ENCODE measurements at regions not wholly inside any gene's neighbourhood (a gene's known extent, or its start where the extent isn't known, plus 50 kb on each side); places are given as distances from the start of the nearest gene placed in this dataset.
"Not testable (repeated sequence)": the region's sequence is repeated elsewhere in the genome, so short reads cannot be mapped to it uniquely, and the experiment has no call there.

- H2AFZ ChIP-seq (ENCODE audit: low read length, unreplicated experiment), result peak overlapping the region; percentile 7
- H3K4me1 ChIP-seq (ENCODE audit: control insufficient read depth, insufficient read depth, low read length, unreplicated experiment), result peaks cover 29% of the 10 kb centered on the region
- H3K36me3 ChIP-seq (ENCODE audit: insufficient read depth, low read length), result no peaks in the 10 kb centered on the region
- H3K79me2 ChIP-seq (ENCODE audit: control insufficient read depth, insufficient read depth, low read length, unreplicated experiment), result no peaks in the 10 kb centered on the region
- H3K27me3 ChIP-seq (ENCODE audit: insufficient read depth, low read length), result no peaks in the 10 kb centered on the region
- no peak overlapping the region for H3K27ac ChIP-seq (ENCODE audit: low read depth, low read length)
- H3K4me3 ChIP-seq (ENCODE audit: low read depth, low read length), result no peak overlapping the region
Measured at GRCh38 chr3:151538456-151539393, 77.9 kb upstream of the IGSF10 start.

DNA sequence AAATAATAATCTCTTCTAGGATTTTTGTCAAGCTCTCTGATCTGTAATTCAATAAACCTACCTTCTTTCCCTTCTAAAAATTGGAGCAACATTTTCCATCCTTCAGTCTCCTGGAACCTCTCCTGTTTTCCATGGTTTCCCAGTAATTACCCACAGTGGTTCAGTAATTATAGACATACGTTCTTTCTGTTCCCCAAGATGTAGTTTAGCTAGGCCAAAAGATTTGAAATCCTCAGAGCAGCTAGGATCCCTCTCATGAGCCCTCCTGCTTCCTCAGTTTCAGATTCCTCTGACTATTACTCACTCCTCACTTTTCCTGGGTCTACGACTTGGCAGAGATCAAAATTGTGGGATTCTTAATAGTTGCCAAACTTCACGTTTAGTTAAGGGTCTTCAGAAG, 76.9 kb upstream of the IGSF10 start:
- H3K4me3 ChIP-seq (ENCODE audit: low read depth, low read length), result no peak overlapping the region
- H3K36me3 ChIP-seq (ENCODE audit: insufficient read depth, low read length), result no peaks in the 10 kb centered on the region
- peak overlapping the region; percentile 92 for H2AFZ ChIP-seq (ENCODE audit: low read length, unreplicated experiment)
- H3K27ac ChIP-seq (ENCODE audit: low read depth, low read length), result peak overlapping the region; percentile 28; the same call in 1 of the 2 replicates
- H3K27me3 ChIP-seq (ENCODE audit: insufficient read depth, low read length), result no peaks in the 10 kb centered on the region
- H3K4me1 ChIP-seq (ENCODE audit: control insufficient read depth, insufficient read depth, low read length, unreplicated experiment), result peaks cover 29% of the 10 kb centered on the region
- H3K79me2 ChIP-seq (ENCODE audit: control insufficient read depth, insufficient read depth, low read length, unreplicated experiment), result no peaks in the 10 kb centered on the region

GRCh38 chr3:151526757-151527156, 65.9 kb upstream of the IGSF10 start:
- H3K79me2 ChIP-seq (ENCODE audit: control insufficient read depth, insufficient read depth, low read length, unreplicated experiment), result no peaks in the 10 kb centered on the region
- no peaks in the 10 kb centered on the region for H3K4me1 ChIP-seq (ENCODE audit: control insufficient read depth, insufficient read depth, low read length, unreplicated experiment)
- peaks cover under 1% of the 10 kb centered on the region; the same call in 1 of the 2 replicates for H3K27me3 ChIP-seq (ENCODE audit: insufficient read depth, low read length)
- H3K36me3 ChIP-seq (ENCODE audit: insufficient read depth, low read length), result no peaks in the 10 kb centered on the region
- no peak overlapping the region for H3K4me3 ChIP-seq (ENCODE audit: low read depth, low read length)
- no peak overlapping the region for H2AFZ ChIP-seq (ENCODE audit: low read length, unreplicated experiment)
- H3K27ac ChIP-seq (ENCODE audit: low read depth, low read length), result no peak overlapping the region

DNA sequence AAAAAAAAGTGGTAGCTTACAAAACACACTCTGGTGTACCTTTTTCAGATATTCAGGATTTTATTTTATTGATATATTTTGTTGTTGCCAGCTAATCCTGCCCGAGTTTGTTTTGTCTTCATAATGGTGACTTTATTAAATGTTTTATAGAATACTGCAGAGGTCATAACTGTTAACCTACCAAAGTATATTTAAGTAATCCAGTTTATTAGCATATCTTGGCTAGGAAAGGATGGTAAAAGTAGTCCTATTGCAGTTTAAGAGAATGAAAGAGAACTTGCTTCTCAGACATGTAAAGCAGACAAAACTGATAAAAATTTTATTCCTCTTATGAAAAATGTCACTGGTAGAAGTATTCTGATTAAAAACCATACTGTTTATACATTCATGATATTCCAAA, 59.2 kb upstream of the IGSF10 start:
- H3K27me3 ChIP-seq (ENCODE audit: insufficient read depth, low read length), result peaks cover 5% of the 10 kb centered on the region; the same call in 1 of the 2 replicates
- H3K27ac ChIP-seq (ENCODE audit: low read depth, low read length), result no peak overlapping the region
- H3K36me3 ChIP-seq (ENCODE audit: insufficient read depth, low read length), result no peaks in the 10 kb centered on the region
- no peak overlapping the region for H3K4me3 ChIP-seq (ENCODE audit: low read depth, low read length)
- H3K4me1 ChIP-seq (ENCODE audit: control insufficient read depth, insufficient read depth, low read length, unreplicated experiment), result no peaks in the 10 kb centered on the region
- H3K79me2 ChIP-seq (ENCODE audit: control insufficient read depth, insufficient read depth, low read length, unreplicated experiment), result no peaks in the 10 kb centered on the region
- no peak overlapping the region for H2AFZ ChIP-seq (ENCODE audit: low read length, unreplicated experiment)

GRCh38 chr3:151511433-151511832, 50.6 kb upstream of the IGSF10 start:
- H3K36me3 ChIP-seq (ENCODE audit: insufficient read depth, low read length); H3K27ac ChIP-seq (ENCODE audit: low read depth, low read length); H3K79me2 ChIP-seq (ENCODE audit: control insufficient read depth, insufficient read depth, low read length, unreplicated experiment); H3K4me3 ChIP-seq (ENCODE audit: low read depth, low read length); H2AFZ ChIP-seq (ENCODE audit: low read length, unreplicated experiment); H3K27me3 ChIP-seq (ENCODE audit: insufficient read depth, low read length); H3K4me1 ChIP-seq (ENCODE audit: control insufficient read depth, insufficient read depth, low read length, unreplicated experiment): not testable (repeated sequence)
